HCT116 (cell line): ENCODE measurements at regions not wholly inside any gene's neighbourhood (a gene's known extent, or its start where the extent isn't known, plus 50 kb on each side); places are given as distances from the start of the nearest gene placed in this dataset.

Source experiments
- CTCF ChIP-seq, 3 experiments: fragments of 200-600 bp in 1 of 3; sonication (generic) in 1 of 3; IDR thresholded peaks in 2 of 3; conservative IDR thresholded peaks in 1 of 3; 2 replicates each; pipeline ENCODE4 v1.5.1; 2012 to 2017; ENCODE audit warnings: low read depth in 2 of 3, low read length in 2 of 3, antibody characterized with exemption in 1 of 3, borderline replicate concordance in 1 of 3, control low read depth in 1 of 3, mild to moderate bottlenecking in 1 of 3, mixed read lengths in 1 of 3, mixed run types in 1 of 3, moderate library complexity in 1 of 3; ENCODE audit not compliant: insufficient read depth in 1 of 3
- POLR2A ChIP-seq: IDR thresholded peaks from 2 replicates; pipeline ENCODE4 v1.7.0; 2011; ENCODE audit warnings: borderline replicate concordance; ENCODE audit not compliant: insufficient read depth, insufficient read length; ENCODE audit errors: extremely low read depth
- ZNF274 ChIP-seq: fragments of 200-500 bp; sonication (Bioruptor generic); IDR thresholded peaks from 2 replicates; pipeline ENCODE4 v1.6.1; 2014; ENCODE audit warnings: mild to moderate bottlenecking, low read depth, low read length, inconsistent platforms

- TF ChIP-seq CTCF (IDR thresholded peaks at IDR 0.05 in 2 of 3, conservative IDR thresholded peaks at IDR 0.05 in 1 of 3; ENCODE audit: borderline replicate concordance in 1 of 3, insufficient read depth in 1 of 3, low read depth in 2 of 3, low read length in 2 of 3) = no peak
- TF ChIP-seq POLR2A = no peak
- no peak for TF ChIP-seq ZNF274
Observed at GRCh38 chr2:39597314-39597713, 68.4 kb upstream of the TMEM178A start.
